PC-3 (cell line): ENCODE measurements at regions not wholly inside any gene's neighbourhood (a gene's known extent, or its start where the extent isn't known, plus 50 kb on each side); places are given as distances from the start of the nearest gene placed in this dataset.

ENCODE experiments used
- ATAC-seq: fragments of 200-7000 bp; cut with Tn5 transposase; 2 replicates; pipeline ENCODE4 v1.9.1; 2020; ENCODE audit warnings: mild to moderate bottlenecking, moderate library complexity
- BruUV-seq: library from RNA; stranded (reverse); fragments of 400-500 nt; replicated peaks from 2 replicates; lab custom pipeline; 2021; lab: Mats Ljungman, UMichigan
- CTCF ChIA-PET: fragments of 300-600 bp; sonication (Branson Sonifier 250); formaldehyde crosslinking; loops from one replicate; lab custom pipeline; 2022; ENCODE audit warnings: antibody characterized with exemption; lab: Charles Lee
- POLR2A ChIA-PET: fragments of 300-600 bp; sonication (Branson Sonifier 250); formaldehyde crosslinking; loops from one replicate; lab custom pipeline; 2022; ENCODE audit warnings: antibody characterized with exemption; ENCODE audit not compliant: unreplicated experiment; lab: Charles Lee
- DNase-seq: peaks from one replicate; pipeline ENCODE4 v3.0.0-alpha.2; 2015
- H2AFZ ChIP-seq: fragments of 300-600 bp; sonication (generic); 2 replicates; pipeline ENCODE4 v1.6.0; 2016; ENCODE audit warnings: antibody characterized with exemption, low read length
- H3F3A ChIP-seq: fragments of 300-600 bp; sonication (generic); one replicate; pipeline ENCODE4 v1.6.0; 2017; ENCODE audit warnings: antibody characterized with exemption, low read length, control low read depth, mild to moderate bottlenecking; ENCODE audit not compliant: unreplicated experiment
- H3K27ac ChIP-seq: fragments of 300-600 bp; sonication (generic); 2 replicates; pipeline ENCODE4 v1.5.1; 2016; ENCODE audit warnings: mild to moderate bottlenecking, low read length
- H3K27me3 ChIP-seq: fragments of 300-600 bp; sonication (generic); 2 replicates; pipeline ENCODE4 v1.6.1; 2016; ENCODE audit warnings: low read length, mixed read lengths
- H3K36me3 ChIP-seq: fragments of 300-600 bp; sonication (generic); 2 replicates; pipeline ENCODE4 v1.6.1; 2016; ENCODE audit warnings: low read depth, mixed run types, low read length, mixed read lengths
- H3K4me1 ChIP-seq: fragments of 300-600 bp; sonication (generic); 2 replicates; pipeline ENCODE4 v1.5.1; 2016; ENCODE audit warnings: low read length; ENCODE audit not compliant: insufficient read depth
- H3K4me2 ChIP-seq: fragments of 300-600 bp; sonication (generic); 2 replicates; pipeline ENCODE4 v1.6.0; 2016; ENCODE audit warnings: low read length
- H3K4me3 ChIP-seq: fragments of 300-600 bp; sonication (generic); 2 replicates; pipeline ENCODE4 v1.5.1; 2016; ENCODE audit warnings: mild to moderate bottlenecking, low read length, mixed read lengths
- H3K79me2 ChIP-seq: fragments of 300-600 bp; sonication (generic); 2 replicates; pipeline ENCODE4 v1.6.1; 2017; ENCODE audit warnings: low read length, mixed read lengths
- H3K9ac ChIP-seq: fragments of 300-600 bp; sonication (generic); 2 replicates; pipeline ENCODE4 v1.6.0; 2016; ENCODE audit warnings: mild to moderate bottlenecking, low read length
- H3K9me2 ChIP-seq: fragments of 300-600 bp; sonication (generic); replicated peaks from 2 replicates; pipeline ENCODE4 v1.6.1; 2016; ENCODE audit warnings: mixed run types, low read length, mixed read lengths
- H3K9me3 ChIP-seq: fragments of 300-600 bp; sonication (generic); 2 replicates; pipeline ENCODE4 v1.6.1; 2016; ENCODE audit warnings: low read length, mixed read lengths
- H4K20me1 ChIP-seq: fragments of 300-600 bp; sonication (generic); 2 replicates; pipeline ENCODE4 v1.6.1; 2016; ENCODE audit warnings: low read length, mixed read lengths
- CTCF ChIP-seq: fragments of 300-600 bp; sonication (generic); conservative IDR thresholded peaks from 2 replicates; pipeline ENCODE4 v1.5.1; 2017; ENCODE audit warnings: antibody characterized with exemption, low read depth, mild to moderate bottlenecking, low read length
- EZH2 ChIP-seq: fragments of 300-600 bp; sonication (generic); IDR thresholded peaks from one replicate; pipeline ENCODE4 v1.6.1; 2017; ENCODE audit warnings: antibody characterized with exemption, mild to moderate bottlenecking, low read length; ENCODE audit not compliant: unreplicated experiment
- EZH2phosphoT487 ChIP-seq: fragments of 300-600 bp; sonication (generic); IDR thresholded peaks from 2 replicates; pipeline ENCODE4 v1.6.1; 2018; ENCODE audit warnings: mild to moderate bottlenecking, antibody characterized with exemption, low read length, borderline replicate concordance
- intact Hi-C: fragments of 100-400 bp; cut with micrococcal nuclease; formaldehyde crosslinking; loops from 2 replicates; pipeline ENCODE4 v1.9.0; 2023

GRCh38 chr14:104274806-104275205, 136.4 kb downstream of the KIF26A start:
- Histone ChIP-seq H3K36me3 (no peaks in the 10 kb centered on the region), H3K27ac (no peak overlapping the region), H3K9ac (no peak overlapping the region), H3K4me3 (no peak overlapping the region), H4K20me1 (no peaks in the 10 kb centered on the region), H3F3A (no peaks in the 10 kb centered on the region), H2AFZ (no peak overlapping the region), H3K9me2 (no peaks in the 10 kb centered on the region), H3K27me3 (peaks cover 20% of the 10 kb centered on the region; the same call in 1 of the 2 replicates), H3K79me2 (no peaks in the 10 kb centered on the region), H3K9me3 (no peaks in the 10 kb centered on the region), H3K4me1 (0 out of 2 replicates have a peak, but pooled peaks cover 3% of the 10 kb centered on the region), H3K4me2 (no peak overlapping the region)
- ATAC-seq (no peak), DNase-seq (no peak)
- POLR2A ChIA-PET: no interaction called here
- TF ChIP-seq EZH2 (no peak), EZH2phosphoT487 (no peak), CTCF (no peak)
- BruUV-seq: no TSS peak
- CTCF ChIA-PET: interaction anchor here (0.5 kb wide), 1 partner anchor 67 kb away, joined by 4 read pairs; no protein-coding TSS in a partner anchor
- intact Hi-C loops: no loop called here

DNA sequence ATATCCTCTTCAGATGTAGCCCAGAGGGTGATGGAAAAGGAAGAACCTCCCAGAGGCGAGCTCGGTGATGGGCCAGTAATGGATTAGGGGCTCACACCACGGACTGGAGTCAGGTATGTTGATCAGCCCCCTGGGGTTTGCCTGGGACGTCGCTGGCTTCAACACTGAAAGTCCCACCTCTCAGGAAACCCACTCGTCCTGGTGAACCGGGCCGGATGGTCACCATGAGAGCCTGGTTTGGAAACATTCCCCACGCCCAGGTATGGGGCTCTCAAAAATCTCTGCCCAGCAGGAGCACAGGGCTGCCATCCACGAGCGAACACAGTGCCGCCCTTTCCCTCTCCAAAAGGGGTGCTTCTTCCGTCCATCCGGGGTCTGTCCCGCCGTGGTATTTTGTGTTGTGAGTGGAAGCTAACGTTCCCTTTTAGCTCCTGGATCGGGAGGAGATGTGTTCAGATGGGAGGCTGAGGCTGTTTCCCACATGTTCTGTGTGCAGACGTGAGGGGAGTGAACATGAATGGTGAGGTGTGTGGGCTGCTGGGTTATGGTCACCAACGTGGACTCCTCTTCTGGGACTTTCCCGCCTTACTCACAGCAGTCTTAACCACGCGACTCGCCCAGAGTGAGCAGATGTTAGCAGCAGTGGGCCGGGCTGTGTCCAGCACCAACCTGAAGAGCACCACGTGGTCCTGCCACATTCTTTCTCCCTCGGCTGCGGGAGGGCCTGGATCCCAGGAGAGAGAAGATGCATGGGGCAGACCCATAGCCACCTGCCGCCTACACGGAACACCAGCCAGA, 139.2 kb downstream of the KIF26A start:
- ChIA-PET POLR2A (no interaction called here), CTCF (no interaction called here)
- Histone ChIP-seq H3K4me3 (no peak overlapping the region), H3K9me3 (no peaks in the 10 kb centered on the region), H3K4me1 (0 out of 2 replicates have a peak, but pooled peaks cover 3% of the 10 kb centered on the region), H4K20me1 (no peaks in the 10 kb centered on the region), H3F3A (no peaks in the 10 kb centered on the region), H2AFZ (no peak overlapping the region), H3K9ac (no peak overlapping the region), H3K79me2 (no peaks in the 10 kb centered on the region), H3K4me2 (no peak overlapping the region), H3K27ac (no peak overlapping the region), H3K36me3 (no peaks in the 10 kb centered on the region), H3K27me3 (peaks cover 35% of the 10 kb centered on the region), H3K9me2 (no peaks in the 10 kb centered on the region)
- intact Hi-C loops: no loop called here
- BruUV-seq: no TSS peak
- DNase-seq (no peak), ATAC-seq (no peak)
- no peak for TF ChIP-seq CTCF
- no peak for TF ChIP-seq EZH2
- TF ChIP-seq EZH2phosphoT487: no peak

DNA sequence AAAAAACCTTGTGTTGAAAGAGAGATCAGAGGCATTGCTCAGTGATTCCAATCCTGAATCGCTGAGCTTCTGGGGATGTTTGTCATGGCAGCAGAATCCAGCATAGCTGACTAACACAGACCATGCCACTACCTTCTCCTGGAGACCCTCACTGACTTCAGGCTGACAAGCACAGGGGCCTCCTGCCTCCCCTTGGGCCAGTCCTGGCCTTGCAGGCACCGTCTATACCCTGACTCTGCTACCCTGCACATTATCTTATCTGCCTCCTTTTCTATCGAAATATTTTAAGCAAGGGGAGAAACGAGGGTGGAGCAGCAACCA, 139.8 kb downstream of the KIF26A start:
- Histone ChIP-seq H3K79me2 (no peaks in the 10 kb centered on the region), H3K9ac (no peak overlapping the region), H3K9me2 (no peaks in the 10 kb centered on the region), H3F3A (no peaks in the 10 kb centered on the region), H3K9me3 (no peaks in the 10 kb centered on the region), H4K20me1 (no peaks in the 10 kb centered on the region), H3K36me3 (no peaks in the 10 kb centered on the region), H3K27me3 (peaks cover 40% of the 10 kb centered on the region), H3K4me3 (no peak overlapping the region), H2AFZ (no peak overlapping the region), H3K27ac (no peak overlapping the region), H3K4me2 (no peak overlapping the region), H3K4me1 (0 out of 2 replicates have a peak, but pooled peaks cover 3% of the 10 kb centered on the region)
- ChIA-PET CTCF (no interaction called here), POLR2A (no interaction called here)
- ATAC-seq (no peak), DNase-seq (no peak)
- BruUV-seq: no TSS peak
- intact Hi-C loops: no loop called here
- TF ChIP-seq EZH2 (no peak), EZH2phosphoT487 (no peak), CTCF (no peak)
